ENCODE measurements at regions not wholly inside any gene's neighbourhood (a gene's known extent, or its start where the extent isn't known, plus 50 kb on each side); places are given as distances from the start of the nearest gene placed in this dataset.

GRCh38 chr3:178083906-178084866, 452.1 kb upstream of the KCNMB2 start:
- no peak for DNase-seq (ENCODE audit: extremely low spot score)
- peak overlapping the region; percentile 61 to 78 (median 68) for H3K27ac ChIP-seq (replicated peaks in 1 of 4)
- H3K4me3 ChIP-seq: no peak overlapping the region
- TF ChIP-seq CTCF (IDR thresholded peaks at IDR 0.05): peak; percentile 30 to 58 (median 38)
- no peak for TF ChIP-seq EP300 (IDR thresholded peaks at IDR 0.05)
- no peaks in the 10 kb centered on the region for H3K9me3 ChIP-seq
- 31% methylated on average over 6 of the region's 6 CpGs for WGBS
- intact Hi-C loops (cut with DNase I): no loop called here
- no peaks in the 10 kb centered on the region for H3K36me3 ChIP-seq
- peaks cover 31 to 74% (median 65%) of the 10 kb centered on the region in 4 donors for H3K4me1 ChIP-seq
- H3K27me3 ChIP-seq: no peaks in the 10 kb centered on the region

GRCh38 chr3:178084938-178085816, 451.1 kb upstream of the KCNMB2 start:
- H3K36me3 ChIP-seq: no peaks in the 10 kb centered on the region
- H3K9me3 ChIP-seq: no peaks in the 10 kb centered on the region
- DNase-seq (ENCODE audit: extremely low spot score): peak; percentile 93
- intact Hi-C loops (cut with DNase I): no loop called here
- H3K4me3 ChIP-seq: no peak overlapping the region
- H3K4me1 ChIP-seq: peaks cover 27 to 64% (median 59%) of the 10 kb centered on the region in 4 donors
- 12% methylated on average over 6 of the region's 6 CpGs for WGBS
- no peaks in the 10 kb centered on the region for H3K27me3 ChIP-seq
- H3K27ac ChIP-seq (replicated peaks in 1 of 4): peak overlapping the region; percentile 61 to 78 (median 68)
- no peak for TF ChIP-seq POLR2A (IDR thresholded peaks at IDR 0.05; ENCODE audit: low read depth)
- no peak for TF ChIP-seq CTCF (IDR thresholded peaks at IDR 0.05)
- peak; percentile 19 to 41 for TF ChIP-seq POLR2AphosphoS5 (IDR thresholded peaks at IDR 0.05)
- no peak for TF ChIP-seq EP300 (IDR thresholded peaks at IDR 0.05)

GRCh38 chr3:178085817-178086123, 450.5 kb upstream of the KCNMB2 start:
- DNase-seq (ENCODE audit: extremely low spot score): no peak
- intact Hi-C loops (cut with DNase I): no loop called here
- Histone ChIP-seq H3K36me3 (no peaks in the 10 kb centered on the region), H3K4me3 (no peak overlapping the region), H3K9me3 (no peaks in the 10 kb centered on the region), H3K27ac (replicated peaks in 1 of 4) (peak overlapping the region; percentile 61 to 78 (median 68)), H3K27me3 (no peaks in the 10 kb centered on the region), H3K4me1 (peaks cover 27 to 63% (median 56%) of the 10 kb centered on the region in 4 donors)
- TF ChIP-seq POLR2A (IDR thresholded peaks at IDR 0.05; ENCODE audit: low read depth) (no peak), EP300 (IDR thresholded peaks at IDR 0.05) (no peak), CTCF (IDR thresholded peaks at IDR 0.05) (no peak), POLR2AphosphoS5 (IDR thresholded peaks at IDR 0.05) (no peak)

GRCh38 chr3:178086144-178086825, 450.0 kb upstream of the KCNMB2 start:
- Histone ChIP-seq H3K4me3 (no peak overlapping the region), H3K9me3 (no peaks in the 10 kb centered on the region), H3K27me3 (no peaks in the 10 kb centered on the region), H3K4me1 (peaks cover 27 to 63% (median 56%) of the 10 kb centered on the region in 4 donors), H3K27ac (replicated peaks in 1 of 4) (peak overlapping the region; percentile 61 to 78 (median 68)), H3K36me3 (no peaks in the 10 kb centered on the region)
- TF ChIP-seq POLR2AphosphoS5 (IDR thresholded peaks at IDR 0.05): no peak
- TF ChIP-seq EP300 (IDR thresholded peaks at IDR 0.05): no peak
- no peak for TF ChIP-seq CTCF (IDR thresholded peaks at IDR 0.05)
- TF ChIP-seq POLR2A (IDR thresholded peaks at IDR 0.05; ENCODE audit: low read depth): no peak
- WGBS: 76% methylated on average over 6 of the region's 6 CpGs
- no peak for DNase-seq (ENCODE audit: extremely low spot score)
- intact Hi-C loops (cut with DNase I): no loop called here
